22Rv1 (cell line): ENCODE measurements at regions not wholly inside any gene's neighbourhood (a gene's known extent, or its start where the extent isn't known, plus 50 kb on each side); places are given as distances from the start of the nearest gene placed in this dataset.
"Not testable (repeated sequence)": the region's sequence is repeated elsewhere in the genome, so short reads cannot be mapped to it uniquely, and the experiment has no call there.

Source experiments
- ZFX ChIP-seq: fragments of 450-650 bp; IDR thresholded peaks from 2 replicates; pipeline ENCODE4 v1.6.1; 2017; ENCODE audit warnings: antibody characterized with exemption, borderline replicate concordance
- TF ChIP-seq, protein P1 (sequence below): fragments of 450-650 bp; IDR thresholded peaks from 2 replicates; pipeline ENCODE4 v1.5.1; 2017; ENCODE audit warnings: mild to moderate bottlenecking

DNA sequence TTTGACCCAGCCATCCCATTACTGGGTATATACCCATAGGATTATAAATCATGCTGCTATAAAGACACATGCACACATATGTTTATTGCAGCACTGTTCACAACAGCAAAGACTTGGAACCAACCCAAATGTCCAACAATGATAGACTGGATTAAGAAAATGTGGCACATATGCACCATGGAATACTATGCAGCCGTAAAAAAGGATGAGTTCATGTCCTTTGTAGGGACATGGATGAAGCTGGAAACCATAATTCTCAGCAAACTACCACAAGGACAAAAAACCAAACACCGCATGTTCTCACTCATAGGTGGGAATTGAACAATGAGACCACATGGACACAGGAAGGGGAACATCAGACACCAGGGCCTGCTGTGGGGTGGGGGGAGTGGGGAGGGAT lies 129.4 kb upstream of the ZNF366 start:
- TF ChIP-seq, protein P1, sequence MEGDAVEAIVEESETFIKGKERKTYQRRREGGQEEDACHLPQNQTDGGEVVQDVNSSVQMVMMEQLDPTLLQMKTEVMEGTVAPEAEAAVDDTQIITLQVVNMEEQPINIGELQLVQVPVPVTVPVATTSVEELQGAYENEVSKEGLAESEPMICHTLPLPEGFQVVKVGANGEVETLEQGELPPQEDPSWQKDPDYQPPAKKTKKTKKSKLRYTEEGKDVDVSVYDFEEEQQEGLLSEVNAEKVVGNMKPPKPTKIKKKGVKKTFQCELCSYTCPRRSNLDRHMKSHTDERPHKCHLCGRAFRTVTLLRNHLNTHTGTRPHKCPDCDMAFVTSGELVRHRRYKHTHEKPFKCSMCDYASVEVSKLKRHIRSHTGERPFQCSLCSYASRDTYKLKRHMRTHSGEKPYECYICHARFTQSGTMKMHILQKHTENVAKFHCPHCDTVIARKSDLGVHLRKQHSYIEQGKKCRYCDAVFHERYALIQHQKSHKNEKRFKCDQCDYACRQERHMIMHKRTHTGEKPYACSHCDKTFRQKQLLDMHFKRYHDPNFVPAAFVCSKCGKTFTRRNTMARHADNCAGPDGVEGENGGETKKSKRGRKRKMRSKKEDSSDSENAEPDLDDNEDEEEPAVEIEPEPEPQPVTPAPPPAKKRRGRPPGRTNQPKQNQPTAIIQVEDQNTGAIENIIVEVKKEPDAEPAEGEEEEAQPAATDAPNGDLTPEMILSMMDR: not testable (repeated sequence)
- not testable (repeated sequence) for TF ChIP-seq ZFX
